ENCODE measurements at regions not wholly inside any gene's neighbourhood (a gene's known extent, or its start where the extent isn't known, plus 50 kb on each side); places are given as distances from the start of the nearest gene placed in this dataset.

DNA sequence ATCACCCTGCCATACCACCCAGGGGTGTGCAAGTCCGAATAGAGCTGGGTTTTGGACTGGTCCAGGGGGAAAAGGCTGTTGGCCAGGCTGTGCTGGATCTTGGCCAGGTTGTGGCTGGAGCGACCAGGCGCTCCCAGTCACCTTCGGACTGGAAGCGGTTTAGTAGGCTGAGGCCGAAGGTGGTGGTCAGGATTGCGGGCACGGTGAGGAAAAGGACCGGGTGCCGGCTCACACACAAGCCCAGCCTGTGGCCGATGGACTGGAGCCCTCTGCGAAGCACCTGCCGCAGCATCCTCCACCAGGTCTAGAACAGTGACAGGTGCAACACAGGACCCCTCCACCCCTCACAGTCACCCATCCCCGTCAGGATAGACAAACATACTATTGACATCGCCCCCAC lies 590.6 kb upstream of the PTCHD4 start:
- TF ChIP-seq CTCF (conservative IDR thresholded peaks at IDR 0.05): no peak
- TF ChIP-seq EZH2 (IDR thresholded peaks at IDR 0.05; ENCODE audit: low read depth): no peak

All from PC-9 (cell line).